ENCODE measurements at regions not wholly inside any gene's neighbourhood (a gene's known extent, or its start where the extent isn't known, plus 50 kb on each side); places are given as distances from the start of the nearest gene placed in this dataset.

DNA sequence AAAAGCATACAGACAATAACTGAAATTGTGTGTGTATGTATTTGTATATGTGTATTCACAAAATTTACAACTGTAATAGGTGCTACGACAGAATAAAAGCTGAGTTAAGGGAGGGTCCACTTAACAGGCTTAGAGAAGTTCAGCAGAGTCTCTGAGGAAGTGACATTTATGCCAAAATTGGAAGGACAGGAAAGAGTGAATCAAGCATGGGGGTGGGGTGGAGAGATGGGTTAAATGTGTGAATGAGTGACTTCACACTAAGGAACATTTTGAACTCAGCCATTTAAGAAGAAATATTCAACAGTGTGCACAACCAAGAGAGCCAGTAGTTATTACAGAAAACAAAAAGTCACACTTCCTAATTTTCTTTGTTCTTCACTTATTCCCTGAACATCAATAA is 53.8 kb upstream of the RGS1 start:
- no peak overlapping the region for H3K4me3 ChIP-seq
- no peaks in the 10 kb centered on the region for H3K4me1 ChIP-seq
- H3K27ac ChIP-seq, result no peak overlapping the region
- H3K9me3 ChIP-seq, result no peaks in the 10 kb centered on the region
- no peaks in the 10 kb centered on the region for H3K27me3 ChIP-seq
- intact Hi-C loops (cut with DNase I), result no loop called here
- WGBS, 2 donors, result 57 to 65% methylated on average over 1 of the region's 1 CpG
- TF ChIP-seq POLR2A (IDR thresholded peaks at IDR 0.05), result no peak
- H3K36me3 ChIP-seq, result no peaks in the 10 kb centered on the region
- DNase-seq, result no peak

DNA sequence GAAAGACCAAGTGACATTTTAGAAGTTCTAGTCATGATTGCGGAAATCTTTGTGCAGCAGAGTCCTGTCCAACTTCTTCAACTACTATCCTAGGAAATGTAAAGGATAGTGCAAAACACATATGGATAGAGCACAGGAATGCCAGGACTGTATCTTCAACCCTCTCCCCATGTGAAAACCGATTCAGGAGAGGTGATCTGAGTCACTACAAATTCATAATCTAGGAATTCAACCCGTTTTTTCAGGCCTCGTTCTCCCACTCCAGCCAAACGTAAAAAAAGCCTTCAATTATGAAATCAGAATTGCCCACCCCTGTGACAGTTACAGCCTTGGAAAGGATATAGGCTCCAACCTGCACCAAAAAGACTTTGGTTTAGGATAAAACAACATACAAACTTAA is 52.9 kb upstream of the RGS1 start:
- Histone ChIP-seq H3K9me3 (no peaks in the 10 kb centered on the region), H3K4me3 (no peak overlapping the region), H3K4me1 (no peaks in the 10 kb centered on the region), H3K27me3 (no peaks in the 10 kb centered on the region), H3K27ac (no peak overlapping the region), H3K36me3 (no peaks in the 10 kb centered on the region)
- TF ChIP-seq, protein P1, sequence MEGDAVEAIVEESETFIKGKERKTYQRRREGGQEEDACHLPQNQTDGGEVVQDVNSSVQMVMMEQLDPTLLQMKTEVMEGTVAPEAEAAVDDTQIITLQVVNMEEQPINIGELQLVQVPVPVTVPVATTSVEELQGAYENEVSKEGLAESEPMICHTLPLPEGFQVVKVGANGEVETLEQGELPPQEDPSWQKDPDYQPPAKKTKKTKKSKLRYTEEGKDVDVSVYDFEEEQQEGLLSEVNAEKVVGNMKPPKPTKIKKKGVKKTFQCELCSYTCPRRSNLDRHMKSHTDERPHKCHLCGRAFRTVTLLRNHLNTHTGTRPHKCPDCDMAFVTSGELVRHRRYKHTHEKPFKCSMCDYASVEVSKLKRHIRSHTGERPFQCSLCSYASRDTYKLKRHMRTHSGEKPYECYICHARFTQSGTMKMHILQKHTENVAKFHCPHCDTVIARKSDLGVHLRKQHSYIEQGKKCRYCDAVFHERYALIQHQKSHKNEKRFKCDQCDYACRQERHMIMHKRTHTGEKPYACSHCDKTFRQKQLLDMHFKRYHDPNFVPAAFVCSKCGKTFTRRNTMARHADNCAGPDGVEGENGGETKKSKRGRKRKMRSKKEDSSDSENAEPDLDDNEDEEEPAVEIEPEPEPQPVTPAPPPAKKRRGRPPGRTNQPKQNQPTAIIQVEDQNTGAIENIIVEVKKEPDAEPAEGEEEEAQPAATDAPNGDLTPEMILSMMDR (IDR thresholded peaks at IDR 0.05), result no peak
- no peak for TF ChIP-seq POLR2A (IDR thresholded peaks at IDR 0.05)
- no peak for DNase-seq
- WGBS, 2 donors, result 83 to 96% methylated on average over 5 of the region's 5 CpGs
- intact Hi-C loops (cut with DNase I), result no loop called here

DNA sequence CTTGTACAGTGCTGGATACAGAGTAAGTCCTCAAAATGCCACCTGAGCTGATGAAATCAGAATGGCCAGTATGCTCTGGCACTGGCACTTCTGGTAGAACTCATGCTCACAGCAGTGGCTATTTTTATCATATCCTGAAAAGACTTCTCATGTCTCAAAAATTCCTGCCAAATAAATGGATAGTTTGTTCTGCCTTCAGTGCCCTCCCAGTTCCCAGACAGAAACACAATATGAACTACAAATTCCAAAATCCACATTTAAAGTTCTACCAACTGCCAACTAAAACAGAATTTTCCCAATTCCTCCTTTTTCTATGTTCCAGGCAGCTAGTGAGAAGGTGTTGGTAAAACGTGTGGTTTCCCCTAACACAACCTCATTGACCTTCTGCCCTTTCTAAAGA is 51.4 kb upstream of the RGS1 start:
- intact Hi-C loops (cut with DNase I), result no loop called here
- Histone ChIP-seq H3K27ac (no peak overlapping the region), H3K36me3 (no peaks in the 10 kb centered on the region)

More for the DNA sequence above, 51.4 kb upstream of the RGS1 start:
- H3K9me3 ChIP-seq, result no peaks in the 10 kb centered on the region
- H3K4me3 ChIP-seq, result no peak overlapping the region
- TF ChIP-seq, protein P1 (IDR thresholded peaks at IDR 0.05), result no peak
- no peak for TF ChIP-seq POLR2A (IDR thresholded peaks at IDR 0.05)
- no peaks in the 10 kb centered on the region for H3K4me1 ChIP-seq
- 26 to 48% methylated on average over 1 of the region's 1 CpG for WGBS, 2 donors
- H3K27me3 ChIP-seq, result no peaks in the 10 kb centered on the region
- no peak for DNase-seq

Measured in esophagus squamous epithelium (tissue), 5 donors.